ENCODE measurements at regions not wholly inside any gene's neighbourhood (a gene's known extent, or its start where the extent isn't known, plus 50 kb on each side); places are given as distances from the start of the nearest gene placed in this dataset.

DNA sequence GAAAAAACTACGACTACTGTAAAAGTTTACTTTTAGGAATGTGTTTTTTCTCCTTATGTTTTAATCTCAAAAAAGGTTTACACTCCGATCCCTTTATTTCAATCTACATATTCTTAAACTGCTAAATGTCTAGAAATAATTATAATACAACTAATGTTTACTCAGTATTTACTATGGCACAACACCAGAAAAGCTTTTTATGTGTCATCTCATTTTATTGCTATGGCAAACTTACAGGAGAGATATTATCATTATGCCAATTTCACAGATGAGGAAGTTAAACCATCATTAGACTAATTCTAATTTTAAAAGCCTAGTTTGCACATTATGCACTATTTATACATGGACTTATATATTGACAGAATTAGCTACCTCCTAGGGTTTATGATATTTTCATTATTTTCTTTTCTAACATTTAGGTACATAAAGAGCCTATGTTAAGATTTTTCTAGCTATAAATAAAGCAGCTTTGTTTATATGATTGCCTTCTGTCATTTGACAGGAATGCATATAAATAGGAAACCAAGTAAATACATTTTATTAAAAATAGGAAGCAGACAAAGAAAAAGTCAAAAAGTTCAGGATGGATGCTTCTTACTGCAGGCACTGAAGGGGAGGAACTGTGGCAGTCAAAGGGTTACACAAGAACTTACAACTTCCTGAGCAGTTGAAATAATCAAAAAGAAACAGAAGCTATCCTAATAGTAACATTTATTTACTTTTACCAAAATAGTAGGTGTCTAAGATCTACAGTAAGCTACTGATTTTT lies 442.4 kb downstream of the LTN1 start:
- ChIA-PET POLR2A (no interaction called here), CTCF (interaction anchor here (0.6 kb wide), 1 partner anchor 53 kb away, joined by 3 read pairs; no protein-coding TSS in a partner anchor)
- H3K36me3 ChIP-seq (ENCODE audit: control insufficient read depth in 2 of 3, insufficient read depth in 3 of 3, low read length in 3 of 3), result no peaks in the 10 kb centered on the region
- intact Hi-C loops (cut with micrococcal nuclease), result no loop called here
- ATAC-seq (no peak), DNase-seq (no peak)
- Mint-ChIP-seq H3K9me3 (peaks cover 0 to 3% (median 0%) of the 10 kb centered on the region in 11 donors), H3K4me1 (peaks cover 0 to 4% (median 0%) of the 10 kb centered on the region in 7 donors), H3K36me3 (peaks cover 6 to 30% (median 11%) of the 10 kb centered on the region in 5 donors), H3K27me3 (no peaks in the 10 kb centered on the region), H3K27ac (no peak overlapping the region), H3K4me3 (no peak overlapping the region)
- no peaks in the 10 kb centered on the region for H3K9me3 ChIP-seq (ENCODE audit: control insufficient read depth in 2 of 3, low read length in 3 of 3)
- no peak overlapping the region for H3K27ac ChIP-seq (ENCODE audit: low read depth, low read length)
- no peaks in the 10 kb centered on the region for H3K4me1 ChIP-seq (ENCODE audit: control insufficient read depth in 2 of 2, insufficient read depth in 2 of 2, low read length in 2 of 2)
- no peak overlapping the region for H3K4me3 ChIP-seq (ENCODE audit: low read length)
- no peaks in the 10 kb centered on the region for H3K27me3 ChIP-seq (ENCODE audit: control insufficient read depth in 2 of 2, insufficient read depth in 2 of 2, low read length in 2 of 2)

DNA sequence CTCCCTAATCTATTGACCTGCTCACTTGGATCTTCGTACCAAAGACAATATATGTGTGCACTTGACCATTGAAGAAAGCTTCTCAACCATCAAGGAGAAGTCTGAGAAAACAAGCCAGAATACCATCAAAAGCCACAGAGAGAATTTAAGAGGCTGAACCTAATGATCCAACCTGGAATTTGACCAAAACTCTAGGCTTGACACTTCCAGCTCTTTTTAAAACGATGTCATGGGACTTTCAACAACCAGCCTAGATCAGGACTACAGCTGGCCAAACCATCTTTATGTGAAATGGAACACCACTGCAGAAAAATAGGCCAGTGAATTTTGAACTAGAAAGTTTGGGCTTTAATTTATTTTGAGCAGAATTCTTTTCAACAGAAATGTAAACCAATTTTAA lies 444.4 kb downstream of the LTN1 start:
- CTCF ChIA-PET, result interaction anchor here (0.6 kb wide), 1 partner anchor 18 kb away, joined by 3 read pairs; no protein-coding TSS in a partner anchor
- DNase-seq (no peak), ATAC-seq (no peak)
- no peak overlapping the region for H3K27ac ChIP-seq (ENCODE audit: low read depth, low read length)
- no peaks in the 10 kb centered on the region for H3K9me3 ChIP-seq (ENCODE audit: control insufficient read depth in 2 of 3, low read length in 3 of 3)
- intact Hi-C loops (cut with micrococcal nuclease), result no loop called here
- no peaks in the 10 kb centered on the region for H3K36me3 ChIP-seq (ENCODE audit: control insufficient read depth in 2 of 3, insufficient read depth in 3 of 3, low read length in 3 of 3)
- no peak overlapping the region for H3K4me3 ChIP-seq (ENCODE audit: low read length)
- no peaks in the 10 kb centered on the region for H3K4me1 ChIP-seq (ENCODE audit: control insufficient read depth in 2 of 2, insufficient read depth in 2 of 2, low read length in 2 of 2)
- Mint-ChIP-seq H3K27ac (no peak overlapping the region), H3K9me3 (no peaks in the 10 kb centered on the region), H3K4me3 (no peak overlapping the region), H3K4me1 (peaks cover 0 to 4% (median 0%) of the 10 kb centered on the region in 7 donors), H3K36me3 (peaks cover 6 to 23% (median 8%) of the 10 kb centered on the region in 5 donors), H3K27me3 (no peaks in the 10 kb centered on the region)
- H3K27me3 ChIP-seq (ENCODE audit: control insufficient read depth in 2 of 2, insufficient read depth in 2 of 2, low read length in 2 of 2), result no peaks in the 10 kb centered on the region
- POLR2A ChIA-PET, result no interaction called here

DNA sequence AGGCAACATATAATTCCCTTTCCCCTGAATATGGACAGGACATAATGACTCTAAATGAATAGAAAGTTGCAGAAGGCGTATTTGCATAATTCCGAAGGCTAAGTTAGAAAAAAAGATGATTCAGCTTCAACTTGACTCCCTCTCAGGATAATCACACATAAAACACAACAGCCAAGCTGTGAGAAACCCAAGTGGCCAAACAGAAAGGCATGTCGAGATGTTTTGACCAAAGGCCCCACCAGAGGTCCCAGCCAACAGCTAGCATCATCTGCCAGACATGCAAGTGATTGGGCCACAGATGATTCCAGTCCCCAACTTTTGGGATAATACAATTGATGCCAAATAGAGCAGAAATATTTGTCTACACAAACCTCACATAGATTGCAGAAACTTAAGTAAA lies 444.9 kb downstream of the LTN1 start:
- Histone ChIP-seq H3K27me3 (ENCODE audit: control insufficient read depth in 2 of 2, insufficient read depth in 2 of 2, low read length in 2 of 2) (no peaks in the 10 kb centered on the region), H3K4me1 (ENCODE audit: control insufficient read depth in 2 of 2, insufficient read depth in 2 of 2, low read length in 2 of 2) (no peaks in the 10 kb centered on the region), H3K36me3 (ENCODE audit: control insufficient read depth in 2 of 3, insufficient read depth in 3 of 3, low read length in 3 of 3) (no peaks in the 10 kb centered on the region), H3K4me3 (ENCODE audit: low read length) (no peak overlapping the region), H3K27ac (ENCODE audit: low read depth, low read length) (no peak overlapping the region), H3K9me3 (ENCODE audit: control insufficient read depth in 2 of 3, low read length in 3 of 3) (no peaks in the 10 kb centered on the region)
- Mint-ChIP-seq H3K4me3 (no peak overlapping the region), H3K9me3 (no peaks in the 10 kb centered on the region), H3K4me1 (peaks cover 0 to 4% (median 0%) of the 10 kb centered on the region in 7 donors), H3K36me3 (peaks cover 6 to 25% (median 9%) of the 10 kb centered on the region in 5 donors), H3K27me3 (no peaks in the 10 kb centered on the region), H3K27ac (no peak overlapping the region)
- no peak for ATAC-seq
- ChIA-PET CTCF (interaction anchor here (0.6 kb wide), 1 partner anchor 17 kb away, joined by 3 read pairs; no protein-coding TSS in a partner anchor), POLR2A (no interaction called here)
- intact Hi-C loops (cut with micrococcal nuclease), result no loop called here
- no peak for DNase-seq

DNA sequence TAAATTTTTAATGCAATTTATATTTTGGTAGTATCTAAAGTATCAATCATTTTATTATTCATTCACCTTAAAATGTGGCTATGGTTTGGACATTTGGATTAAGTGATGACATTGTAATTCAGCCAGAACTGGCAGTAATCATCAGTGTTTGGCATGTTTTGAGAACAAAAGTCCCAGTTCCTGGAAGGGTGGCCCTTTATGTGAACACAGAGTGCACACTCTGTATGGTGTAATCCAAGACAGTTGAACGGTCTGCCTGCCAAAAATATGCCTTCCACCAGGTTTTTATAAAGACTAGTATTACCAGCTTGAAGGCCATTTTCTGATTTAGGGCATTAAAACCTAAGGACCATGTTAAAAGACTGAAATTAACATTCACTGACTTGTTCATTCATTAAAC lies 448.7 kb downstream of the LTN1 start:
- ChIA-PET POLR2A (no interaction called here), CTCF (no interaction called here)
- Mint-ChIP-seq H3K27me3 (no peaks in the 10 kb centered on the region), H3K4me1 (no peaks in the 10 kb centered on the region), H3K36me3 (peaks cover 0 to 27% (median 11%) of the 10 kb centered on the region in 5 donors), H3K9me3 (no peaks in the 10 kb centered on the region), H3K4me3 (no peak overlapping the region), H3K27ac (no peak overlapping the region)
- H3K27ac ChIP-seq (ENCODE audit: low read depth, low read length), result no peak overlapping the region
- H3K36me3 ChIP-seq (ENCODE audit: control insufficient read depth in 2 of 3, insufficient read depth in 3 of 3, low read length in 3 of 3), result no peaks in the 10 kb centered on the region
- H3K9me3 ChIP-seq (ENCODE audit: control insufficient read depth in 2 of 3, low read length in 3 of 3), result no peaks in the 10 kb centered on the region
- no peaks in the 10 kb centered on the region for H3K4me1 ChIP-seq (ENCODE audit: control insufficient read depth in 2 of 2, insufficient read depth in 2 of 2, low read length in 2 of 2)
- ATAC-seq, result no peak
- intact Hi-C loops (cut with micrococcal nuclease), result no loop called here
- no peak overlapping the region for H3K4me3 ChIP-seq (ENCODE audit: low read length)
- DNase-seq, result no peak
- H3K27me3 ChIP-seq (ENCODE audit: control insufficient read depth in 2 of 2, insufficient read depth in 2 of 2, low read length in 2 of 2), result no peaks in the 10 kb centered on the region

DNA sequence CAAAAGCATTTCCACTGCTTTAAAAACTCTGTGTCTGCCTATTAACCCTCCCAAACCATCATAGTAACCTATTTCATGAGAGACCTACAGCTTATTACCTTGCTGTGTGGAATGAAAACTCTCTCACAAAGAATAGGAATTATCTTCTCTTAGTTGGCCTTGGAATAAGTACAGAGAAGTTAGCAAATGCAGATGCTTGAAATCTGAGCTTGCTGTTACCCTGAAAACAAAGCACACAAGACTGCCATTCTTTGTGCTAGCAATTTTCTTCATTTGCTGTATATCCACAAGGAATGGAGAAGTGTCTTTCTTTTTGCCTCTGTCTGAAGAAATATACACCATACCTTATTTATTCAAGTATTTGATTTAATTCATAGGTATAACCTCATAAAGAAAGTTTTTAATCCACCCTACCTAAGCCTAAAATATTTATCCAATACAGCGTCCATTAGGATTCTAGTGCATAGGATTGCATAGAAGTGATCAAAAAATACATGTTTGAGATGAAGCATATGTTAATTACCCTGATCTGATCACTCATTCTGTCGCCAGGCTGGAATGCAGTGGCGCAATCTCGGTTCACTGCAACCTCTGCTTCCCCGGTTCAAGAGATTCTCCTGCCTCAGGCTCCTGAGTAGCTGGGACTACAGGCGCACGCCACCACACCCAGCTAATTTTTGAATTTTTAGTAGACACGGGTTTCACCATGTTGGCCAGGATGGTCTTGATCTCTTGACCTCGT lies 451.1 kb downstream of the LTN1 start:
- no peak overlapping the region for H3K4me3 Mint-ChIP-seq
- no peaks in the 10 kb centered on the region for H3K27me3 ChIP-seq (ENCODE audit: control insufficient read depth in 2 of 2, insufficient read depth in 2 of 2, low read length in 2 of 2)

DNA sequence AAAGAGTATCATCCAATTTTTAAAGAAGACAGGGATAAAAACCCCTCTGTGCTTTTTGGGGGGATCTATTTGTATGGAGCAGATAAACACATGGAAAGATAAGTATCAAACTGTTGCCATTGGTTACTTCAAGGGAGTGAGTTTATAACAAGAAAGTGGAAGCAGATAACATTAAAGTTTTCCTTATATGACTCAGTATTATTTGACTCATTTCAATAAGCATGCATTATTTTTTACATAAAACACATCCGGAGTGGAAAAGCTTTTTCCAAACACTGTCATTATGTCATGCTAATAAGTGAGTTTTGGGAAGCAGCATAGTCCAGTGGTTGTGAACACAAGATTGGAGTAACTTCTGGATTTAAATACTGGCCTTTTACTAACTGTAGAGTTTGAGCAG lies 452.2 kb downstream of the LTN1 start:
- ATAC-seq, result no peak
- intact Hi-C loops (cut with micrococcal nuclease), result no loop called here
- Histone ChIP-seq H3K4me3 (ENCODE audit: low read length) (no peak overlapping the region), H3K9me3 (ENCODE audit: control insufficient read depth in 2 of 3, low read length in 3 of 3) (no peaks in the 10 kb centered on the region), H3K27me3 (ENCODE audit: control insufficient read depth in 2 of 2, insufficient read depth in 2 of 2, low read length in 2 of 2) (no peaks in the 10 kb centered on the region), H3K4me1 (ENCODE audit: control insufficient read depth in 2 of 2, insufficient read depth in 2 of 2, low read length in 2 of 2) (no peaks in the 10 kb centered on the region), H3K36me3 (ENCODE audit: control insufficient read depth in 2 of 3, insufficient read depth in 3 of 3, low read length in 3 of 3) (no peaks in the 10 kb centered on the region), H3K27ac (ENCODE audit: low read depth, low read length) (no peak overlapping the region)
- Mint-ChIP-seq H3K4me3 (no peak overlapping the region), H3K4me1 (no peaks in the 10 kb centered on the region), H3K9me3 (no peaks in the 10 kb centered on the region), H3K27me3 (peaks cover 0 to 1% (median 0%) of the 10 kb centered on the region in 5 donors), H3K27ac (no peak overlapping the region), H3K36me3 (peaks cover 0 to 5% (median 3%) of the 10 kb centered on the region in 5 donors)
- DNase-seq, result no peak
- ChIA-PET POLR2A (no interaction called here), CTCF (interaction anchor here (1.2 kb wide), 1 partner anchor 205 kb away, joined by 5 read pairs; no protein-coding TSS in a partner anchor)

More for the DNA sequence above, 451.1 kb downstream of the LTN1 start:
- peaks cover 0 to 15% (median 8%) of the 10 kb centered on the region in 5 donors for H3K36me3 Mint-ChIP-seq
- Histone ChIP-seq H3K36me3 (ENCODE audit: control insufficient read depth in 2 of 3, insufficient read depth in 3 of 3, low read length in 3 of 3) (no peaks in the 10 kb centered on the region), H3K9me3 (ENCODE audit: control insufficient read depth in 2 of 3, low read length in 3 of 3) (no peaks in the 10 kb centered on the region), H3K27ac (ENCODE audit: low read depth, low read length) (no peak overlapping the region), H3K4me3 (ENCODE audit: low read length) (no peak overlapping the region), H3K4me1 (ENCODE audit: control insufficient read depth in 2 of 2, insufficient read depth in 2 of 2, low read length in 2 of 2) (no peaks in the 10 kb centered on the region)
- ChIA-PET CTCF (interaction anchor here (1.2 kb wide), 1 partner anchor 204 kb away, joined by 5 read pairs; no protein-coding TSS in a partner anchor), POLR2A (interaction anchor here (0.6 kb wide), 1 partner anchor 298 kb away, joined by 3 read pairs; no protein-coding TSS in a partner anchor)
- intact Hi-C loops (cut with micrococcal nuclease), result no loop called here
- H3K4me1 Mint-ChIP-seq, result no peaks in the 10 kb centered on the region
- H3K27ac Mint-ChIP-seq, result no peak overlapping the region
- DNase-seq, result no peak
- no peak for ATAC-seq
- no peaks in the 10 kb centered on the region for H3K9me3 Mint-ChIP-seq
- no peaks in the 10 kb centered on the region for H3K27me3 Mint-ChIP-seq
